Fibroblast of lung (primary cell): ENCODE measurements at regions not wholly inside any gene's neighbourhood (a gene's known extent, or its start where the extent isn't known, plus 50 kb on each side); places are given as distances from the start of the nearest gene placed in this dataset.
A peak's percentile ranks its signal among the peaks of the same experiment; 100 is the strongest.

ENCODE experiments used
- DNase-seq, 2 donors: peaks; one replicate each; pipeline versions ENCODE4 v3.0.0 to v3.0.0-alpha.2; 2010; ENCODE audit warnings: low read depth in 2 of 2
- H2AFZ ChIP-seq: 2 replicates; pipeline ENCODE4 v1.5.1; 2012; ENCODE audit warnings: low read length, control low read depth, inconsistent platforms
- H3K27ac ChIP-seq: 2 replicates; pipeline ENCODE4 v1.5.1; 2011; ENCODE audit warnings: low read length, control low read depth; ENCODE audit not compliant: insufficient read depth
- H3K27me3 ChIP-seq: 2 replicates; pipeline ENCODE4 v1.5.1; 2011; ENCODE audit warnings: mild to moderate bottlenecking, low read length; ENCODE audit not compliant: control insufficient read depth, insufficient read depth
- H3K36me3 ChIP-seq: 2 replicates; pipeline ENCODE4 v1.5.1; 2011; ENCODE audit warnings: low read length; ENCODE audit not compliant: control insufficient read depth, insufficient read depth
- H3K4me1 ChIP-seq: 2 replicates; pipeline ENCODE4 v1.5.1; 2011; ENCODE audit warnings: low read length; ENCODE audit not compliant: control insufficient read depth, insufficient read depth; ENCODE audit errors: extremely low read depth
- H3K4me2 ChIP-seq: 2 replicates; pipeline ENCODE4 v1.5.1; 2011; ENCODE audit warnings: low read length, control low read depth; ENCODE audit not compliant: insufficient read depth; ENCODE audit errors: extremely low read depth
- H3K4me3 ChIP-seq, 4 experiments: fragments of 200-600 bp in 1 of 4; sonication (generic) in 1 of 4; replicated peaks in 1 of 4; 2 replicates each; pipeline ENCODE4 v1.5.1; 2011 to 2016; ENCODE audit warnings: low read length in 4 of 4, low read depth in 3 of 4, mild to moderate bottlenecking in 3 of 4, control low read depth in 2 of 4, inconsistent platforms in 1 of 4, mixed read lengths in 1 of 4; ENCODE audit not compliant: insufficient read depth in 1 of 4; ENCODE audit errors: control extremely low read depth in 1 of 4
- H3K79me2 ChIP-seq: 2 replicates; pipeline ENCODE4 v1.5.1; 2012; ENCODE audit warnings: mild to moderate bottlenecking, low read length, inconsistent platforms; ENCODE audit not compliant: control insufficient read depth, insufficient read depth
- H3K9ac ChIP-seq: 2 replicates; pipeline ENCODE4 v1.5.1; 2011; ENCODE audit warnings: mild to moderate bottlenecking, low read length, control low read depth; ENCODE audit not compliant: insufficient read depth
- H3K9me3 ChIP-seq: 2 replicates; pipeline ENCODE4 v1.5.1; 2012; ENCODE audit warnings: low read depth, low read length; ENCODE audit not compliant: control insufficient read depth, insufficient read depth
- H4K20me1 ChIP-seq: 2 replicates; pipeline ENCODE4 v1.5.1; 2011; ENCODE audit warnings: low read length; ENCODE audit not compliant: control insufficient read depth, insufficient read depth; ENCODE audit errors: extremely low read depth
- CTCF ChIP-seq, 2 donors: IDR thresholded peaks in 1 of 2; conservative IDR thresholded peaks in 1 of 2; 1 replicate in 1 of 2; 2 replicates in 1 of 2; pipeline ENCODE4 v1.5.1; 2011 to 2012; ENCODE audit warnings: low read length in 2 of 2, control low read depth in 1 of 2, inconsistent platforms in 1 of 2, low read depth in 1 of 2, mild to moderate bottlenecking in 1 of 2
- EZH2 ChIP-seq: IDR thresholded peaks from 2 replicates; pipeline ENCODE4 v1.5.1; 2012; ENCODE audit warnings: low read length, control low read depth, mild to moderate bottlenecking; ENCODE audit errors: missing control alignments

DNA sequence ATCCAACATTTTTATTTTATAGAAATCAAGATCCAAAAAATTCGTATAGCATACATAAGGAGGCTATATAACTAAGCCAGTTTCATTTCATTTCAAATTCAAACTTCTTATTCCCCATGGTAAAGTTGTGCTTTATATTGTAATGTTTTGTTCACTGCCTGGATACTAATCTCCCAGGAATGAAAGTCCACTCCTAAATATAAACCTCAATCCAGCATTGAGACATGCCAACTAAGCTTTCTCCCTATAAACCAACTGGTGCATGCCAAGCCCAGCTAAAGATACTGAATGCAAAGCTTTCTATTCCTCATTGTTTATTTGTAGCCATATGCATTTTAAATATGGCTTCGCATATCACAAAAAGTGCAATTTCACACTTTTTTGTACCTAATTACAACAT is 63.8 kb upstream of the INPP4B start:
- DNase-seq = peak; percentile 3 to 9
- no peak overlapping the region for H3K4me3 ChIP-seq
- no peak overlapping the region for H3K9ac ChIP-seq
- H3K79me2 ChIP-seq = no peaks in the 10 kb centered on the region
- no peaks in the 10 kb centered on the region for H4K20me1 ChIP-seq
- H3K27ac ChIP-seq = no peak overlapping the region
- H3K27me3 ChIP-seq = no peaks in the 10 kb centered on the region
- TF ChIP-seq EZH2 (no peak), CTCF (conservative IDR thresholded peaks at IDR 0.05 in 1 of 2, IDR thresholded peaks at IDR 0.05 in 1 of 2; ENCODE audit: low read depth in 1 of 2, low read length in 2 of 2) (no peak)
- H3K9me3 ChIP-seq = no peaks in the 10 kb centered on the region
- no peaks in the 10 kb centered on the region for H3K36me3 ChIP-seq
- H3K4me1 ChIP-seq = no peaks in the 10 kb centered on the region
- no peak overlapping the region for H2AFZ ChIP-seq
- no peak overlapping the region for H3K4me2 ChIP-seq

- Histone ChIP-seq H3K27me3 (no peaks in the 10 kb centered on the region), H3K9me3 (no peaks in the 10 kb centered on the region), H3K36me3 (no peaks in the 10 kb centered on the region), H3K4me3 (no peak overlapping the region), H3K9ac (no peak overlapping the region), H3K4me1 (no peaks in the 10 kb centered on the region), H3K27ac (no peak overlapping the region), H2AFZ (no peak overlapping the region), H3K4me2 (no peak overlapping the region), H4K20me1 (no peaks in the 10 kb centered on the region), H3K79me2 (no peaks in the 10 kb centered on the region)
- no peak for TF ChIP-seq CTCF (conservative IDR thresholded peaks at IDR 0.05 in 1 of 2, IDR thresholded peaks at IDR 0.05 in 1 of 2; ENCODE audit: low read depth in 1 of 2, low read length in 2 of 2)
- no peak for TF ChIP-seq EZH2
- no peak for DNase-seq
Measured at GRCh38 chr4:142913034-142913433, 66.9 kb upstream of the INPP4B start.

DNA sequence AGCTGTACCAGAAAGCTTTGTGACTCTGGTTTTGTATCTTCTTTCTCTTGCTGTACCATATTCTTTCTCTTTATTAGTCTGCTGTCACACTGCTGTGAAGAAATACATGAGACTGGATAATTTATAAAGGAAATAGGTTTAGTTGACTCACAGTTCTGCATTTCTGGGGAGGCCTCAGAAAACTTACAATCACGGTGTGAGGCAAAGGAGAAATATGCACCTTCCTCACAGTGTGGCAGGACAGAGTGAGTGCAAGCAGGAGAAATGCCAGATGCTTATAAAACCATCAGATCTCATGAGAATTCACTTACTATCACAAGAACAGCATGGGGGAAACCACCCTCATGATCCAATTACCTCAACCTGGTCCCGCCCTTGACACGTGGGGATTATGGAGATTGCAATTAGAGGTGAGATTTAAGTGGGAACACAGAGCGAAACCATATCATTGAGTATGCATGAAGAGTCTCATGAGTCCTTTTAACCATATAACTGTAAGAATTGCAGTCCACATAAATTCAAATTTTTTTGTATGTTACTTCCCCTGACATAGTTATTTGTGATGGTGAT is 67.4 kb upstream of the INPP4B start:
- Histone ChIP-seq H4K20me1 (no peaks in the 10 kb centered on the region), H3K79me2 (no peaks in the 10 kb centered on the region), H3K9me3 (no peaks in the 10 kb centered on the region), H3K4me3 (no peak overlapping the region), H3K4me2 (no peak overlapping the region), H3K9ac (no peak overlapping the region), H3K27ac (no peak overlapping the region), H2AFZ (no peak overlapping the region), H3K36me3 (no peaks in the 10 kb centered on the region), H3K27me3 (no peaks in the 10 kb centered on the region), H3K4me1 (no peaks in the 10 kb centered on the region)
- peak in 1 of 2 donors; percentile 26 for DNase-seq
- TF ChIP-seq CTCF (conservative IDR thresholded peaks at IDR 0.05 in 1 of 2, IDR thresholded peaks at IDR 0.05 in 1 of 2; ENCODE audit: low read depth in 1 of 2, low read length in 2 of 2) = no peak
- no peak for TF ChIP-seq EZH2
